ENCODE measurements at regions not wholly inside any gene's neighbourhood (a gene's known extent, or its start where the extent isn't known, plus 50 kb on each side); places are given as distances from the start of the nearest gene placed in this dataset.

- BruUV-seq (replicated peaks), result no TSS peak
- Histone ChIP-seq H3K9me3 (ENCODE audit: low read length) (no peaks in the 10 kb centered on the region), H3K4me1 (ENCODE audit: insufficient read depth, low read length) (no peaks in the 10 kb centered on the region), H3F3A (ENCODE audit: low read length, unreplicated experiment) (no peaks in the 10 kb centered on the region), H3K9me2 (replicated peaks; ENCODE audit: low read length) (no peaks in the 10 kb centered on the region), H2AFZ (ENCODE audit: low read length) (peak overlapping the region; percentile 28), H3K9ac (ENCODE audit: low read length) (no peak overlapping the region), H3K36me3 (ENCODE audit: low read depth, low read length) (no peaks in the 10 kb centered on the region), H3K4me2 (ENCODE audit: low read length) (no peak overlapping the region), H3K27ac (ENCODE audit: low read length) (no peak overlapping the region), H3K27me3 (ENCODE audit: low read length) (no peaks in the 10 kb centered on the region), H3K4me3 (ENCODE audit: low read length) (no peak overlapping the region), H4K20me1 (ENCODE audit: low read length) (no peaks in the 10 kb centered on the region), H3K79me2 (ENCODE audit: low read length) (no peaks in the 10 kb centered on the region)
- no peak for DNase-seq
- peak; percentile 16; the same call in 1 of the 2 replicates for ATAC-seq
- ChIA-PET CTCF (interaction anchor here (3.1 kb wide), 1 partner anchor 115 kb away, joined by 33 read pairs; no protein-coding TSS in a partner anchor), POLR2A (ENCODE audit: unreplicated experiment) (no interaction called here)
- intact Hi-C loops (cut with micrococcal nuclease), result no loop called here
- TF ChIP-seq EZH2 (IDR thresholded peaks at IDR 0.05; ENCODE audit: low read length, unreplicated experiment) (no peak), CTCF (conservative IDR thresholded peaks at IDR 0.05; ENCODE audit: low read depth, low read length) (no peak), EZH2phosphoT487 (IDR thresholded peaks at IDR 0.05; ENCODE audit: borderline replicate concordance, low read length) (no peak)
Observed at GRCh38 chr1:147388969-147389368, 146.5 kb downstream of the CHD1L start.

DNA sequence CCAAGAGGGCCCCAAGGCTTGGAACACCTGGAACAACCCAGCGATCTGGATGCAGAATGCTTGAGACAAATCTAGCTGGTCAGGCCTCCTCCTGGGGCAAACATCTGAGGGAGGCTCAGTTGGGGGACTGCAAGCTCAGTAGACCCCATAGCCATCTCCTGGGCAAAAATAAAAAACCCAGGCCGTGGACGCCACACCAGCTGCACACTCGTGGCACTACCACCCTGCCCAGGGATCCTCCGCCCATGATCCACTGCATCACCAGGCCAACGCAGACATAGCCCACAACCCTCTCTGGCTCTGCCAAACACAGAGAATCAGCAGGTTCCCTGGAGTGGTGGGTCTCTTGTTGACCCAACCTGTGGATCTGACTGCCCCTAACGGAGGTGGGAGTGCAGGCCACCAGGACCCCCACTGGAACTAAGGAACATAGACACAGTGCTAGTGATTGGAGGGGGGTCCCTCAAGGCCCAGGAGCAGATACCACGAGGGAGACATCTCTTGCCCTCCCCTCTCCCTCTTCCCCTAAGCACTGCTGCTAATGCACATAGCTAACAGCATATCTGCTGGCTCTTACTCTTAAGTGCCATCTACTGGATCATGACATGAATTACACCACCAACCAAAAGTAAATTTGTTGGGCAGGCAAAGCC lies 147.2 kb downstream of the CHD1L start:
- no TSS peak for BruUV-seq (replicated peaks)
- no peak overlapping the region for H3K4me3 ChIP-seq (ENCODE audit: low read length)
- POLR2A ChIA-PET (ENCODE audit: unreplicated experiment), result no interaction called here

More for the DNA sequence above, 147.2 kb downstream of the CHD1L start:
- CTCF ChIA-PET, result interaction anchor here (0.6 to 3.1 kb wide), 3 partner anchors 73 to 116 kb away, joined by 3 to 33 read pairs (median 3); no protein-coding TSS in a partner anchor
- Histone ChIP-seq H3K9ac (ENCODE audit: low read length) (no peak overlapping the region), H3K79me2 (ENCODE audit: low read length) (no peaks in the 10 kb centered on the region), H3K4me1 (ENCODE audit: insufficient read depth, low read length) (no peaks in the 10 kb centered on the region), H3K9me3 (ENCODE audit: low read length) (no peaks in the 10 kb centered on the region), H3K27ac (ENCODE audit: low read length) (no peak overlapping the region), H4K20me1 (ENCODE audit: low read length) (no peaks in the 10 kb centered on the region), H3K27me3 (ENCODE audit: low read length) (no peaks in the 10 kb centered on the region), H2AFZ (ENCODE audit: low read length) (peak overlapping the region; percentile 18; the same call in 1 of the 2 replicates), H3F3A (ENCODE audit: low read length, unreplicated experiment) (no peaks in the 10 kb centered on the region), H3K36me3 (ENCODE audit: low read depth, low read length) (no peaks in the 10 kb centered on the region), H3K9me2 (replicated peaks; ENCODE audit: low read length) (no peaks in the 10 kb centered on the region), H3K4me2 (ENCODE audit: low read length) (no peak overlapping the region)
- ATAC-seq (peak; percentile 94), DNase-seq (peak; percentile 82)
- TF ChIP-seq EZH2phosphoT487 (IDR thresholded peaks at IDR 0.05; ENCODE audit: borderline replicate concordance, low read length) (no peak), CTCF (conservative IDR thresholded peaks at IDR 0.05; ENCODE audit: low read depth, low read length) (peak; percentile 89), EZH2 (IDR thresholded peaks at IDR 0.05; ENCODE audit: low read length, unreplicated experiment) (no peak)
- intact Hi-C loops (cut with micrococcal nuclease), result loop anchor here (1.0 to 5.0 kb wide), 4 partner anchors 10 to 116 kb away; no protein-coding TSS in a partner anchor
